ENCODE measurements at regions not wholly inside any gene's neighbourhood (a gene's known extent, or its start where the extent isn't known, plus 50 kb on each side); places are given as distances from the start of the nearest gene placed in this dataset.

GRCh38 chr5:123835421-123835820 lies 323.4 kb downstream of the CSNK1G3 start:
- H3K4me3 ChIP-seq (ENCODE audit: low read length): no peak overlapping the region
- H3K9me3 ChIP-seq (replicated peaks; ENCODE audit: control insufficient read depth, low read depth, low read length): no peaks in the 10 kb centered on the region
- no peak overlapping the region for H3K27ac ChIP-seq (ENCODE audit: low read length)
- 52% methylated on average over 3 of the region's 4 CpGs for WGBS (ENCODE audit: insufficient coverage)
- DNase-seq: no peak
- H3K27me3 ChIP-seq (ENCODE audit: control insufficient read depth, insufficient read depth, low read length): no peaks in the 10 kb centered on the region
- no peaks in the 10 kb centered on the region for H3K36me3 ChIP-seq (ENCODE audit: control insufficient read depth, insufficient read depth, low read length)
- no peaks in the 10 kb centered on the region for H3K4me1 ChIP-seq (ENCODE audit: control insufficient read depth, insufficient read depth, low read length)

- no CpG with 5 or more reads among the region's 2 CpGs for WGBS (ENCODE audit: insufficient coverage)
- Histone ChIP-seq H3K4me1 (ENCODE audit: control insufficient read depth, insufficient read depth, low read length) (no peaks in the 10 kb centered on the region), H3K27me3 (ENCODE audit: control insufficient read depth, insufficient read depth, low read length) (no peaks in the 10 kb centered on the region), H3K27ac (ENCODE audit: low read length) (no peak overlapping the region), H3K4me3 (ENCODE audit: low read length) (no peak overlapping the region), H3K36me3 (ENCODE audit: control insufficient read depth, insufficient read depth, low read length) (no peaks in the 10 kb centered on the region), H3K9me3 (replicated peaks; ENCODE audit: control insufficient read depth, low read depth, low read length) (peaks cover 2% of the 10 kb centered on the region)
- no peak for DNase-seq
Observed at GRCh38 chr5:123830575-123830974, 318.6 kb downstream of the CSNK1G3 start.

- no peak for DNase-seq
- no peaks in the 10 kb centered on the region for H3K4me1 ChIP-seq (ENCODE audit: control insufficient read depth, insufficient read depth, low read length)
- H3K9me3 ChIP-seq (replicated peaks; ENCODE audit: control insufficient read depth, low read depth, low read length): peaks cover 2% of the 10 kb centered on the region
- H3K4me3 ChIP-seq (ENCODE audit: low read length): no peak overlapping the region
- H3K27ac ChIP-seq (ENCODE audit: low read length): no peak overlapping the region
- no peaks in the 10 kb centered on the region for H3K36me3 ChIP-seq (ENCODE audit: control insufficient read depth, insufficient read depth, low read length)
- no CpG with 5 or more reads among the region's 2 CpGs for WGBS (ENCODE audit: insufficient coverage)
- no peaks in the 10 kb centered on the region for H3K27me3 ChIP-seq (ENCODE audit: control insufficient read depth, insufficient read depth, low read length)
Observed at GRCh38 chr5:123827811-123828210, 315.8 kb downstream of the CSNK1G3 start.

GRCh38 chr5:123819833-123820232 lies 307.9 kb downstream of the CSNK1G3 start:
- Histone ChIP-seq H3K27me3 (ENCODE audit: control insufficient read depth, insufficient read depth, low read length) (no peaks in the 10 kb centered on the region), H3K27ac (ENCODE audit: low read length) (no peak overlapping the region), H3K9me3 (replicated peaks; ENCODE audit: control insufficient read depth, low read depth, low read length) (no peaks in the 10 kb centered on the region), H3K4me3 (ENCODE audit: low read length) (no peak overlapping the region), H3K36me3 (ENCODE audit: control insufficient read depth, insufficient read depth, low read length) (no peaks in the 10 kb centered on the region), H3K4me1 (ENCODE audit: control insufficient read depth, insufficient read depth, low read length) (peaks cover 2% of the 10 kb centered on the region)
- WGBS (ENCODE audit: insufficient coverage): 51% methylated on average over 2 of the region's 4 CpGs
- DNase-seq: peak; percentile 41

GRCh38 chr5:123819386-123819785 lies 307.4 kb downstream of the CSNK1G3 start:
- Histone ChIP-seq H3K4me1 (ENCODE audit: control insufficient read depth, insufficient read depth, low read length) (peaks cover 2% of the 10 kb centered on the region), H3K36me3 (ENCODE audit: control insufficient read depth, insufficient read depth, low read length) (no peaks in the 10 kb centered on the region), H3K9me3 (replicated peaks; ENCODE audit: control insufficient read depth, low read depth, low read length) (no peaks in the 10 kb centered on the region), H3K27me3 (ENCODE audit: control insufficient read depth, insufficient read depth, low read length) (no peaks in the 10 kb centered on the region), H3K27ac (ENCODE audit: low read length) (no peak overlapping the region), H3K4me3 (ENCODE audit: low read length) (no peak overlapping the region)
- 60% methylated on average over 1 of the region's 3 CpGs for WGBS (ENCODE audit: insufficient coverage)
- no peak for DNase-seq

GRCh38 chr5:123817267-123817666 lies 305.3 kb downstream of the CSNK1G3 start:
- peaks cover 6% of the 10 kb centered on the region for H3K4me1 ChIP-seq (ENCODE audit: control insufficient read depth, insufficient read depth, low read length)
- H3K27ac ChIP-seq (ENCODE audit: low read length): no peak overlapping the region
- no peaks in the 10 kb centered on the region for H3K9me3 ChIP-seq (replicated peaks; ENCODE audit: control insufficient read depth, low read depth, low read length)
- no peaks in the 10 kb centered on the region for H3K27me3 ChIP-seq (ENCODE audit: control insufficient read depth, insufficient read depth, low read length)
- H3K4me3 ChIP-seq (ENCODE audit: low read length): no peak overlapping the region
- WGBS (ENCODE audit: insufficient coverage): no CpG with 5 or more reads among the region's 2 CpGs
- H3K36me3 ChIP-seq (ENCODE audit: control insufficient read depth, insufficient read depth, low read length): no peaks in the 10 kb centered on the region
- DNase-seq: no peak

GRCh38 chr5:123814801-123815470 lies 303.0 kb downstream of the CSNK1G3 start:
- peak; percentile 49 for DNase-seq

GRCh38 chr5:123813937-123814624 lies 302.1 kb downstream of the CSNK1G3 start:
- peaks cover 20% of the 10 kb centered on the region for H3K4me1 ChIP-seq (ENCODE audit: control insufficient read depth, insufficient read depth, low read length)
- no peaks in the 10 kb centered on the region for H3K9me3 ChIP-seq (replicated peaks; ENCODE audit: control insufficient read depth, low read depth, low read length)
- H3K27me3 ChIP-seq (ENCODE audit: control insufficient read depth, insufficient read depth, low read length): no peaks in the 10 kb centered on the region
- no peaks in the 10 kb centered on the region for H3K36me3 ChIP-seq (ENCODE audit: control insufficient read depth, insufficient read depth, low read length)
- WGBS (ENCODE audit: insufficient coverage): 100% methylated on average over 1 of the region's 10 CpGs
- peak overlapping the region; percentile 68 for H3K27ac ChIP-seq (ENCODE audit: low read length)
- no peak overlapping the region for H3K4me3 ChIP-seq (ENCODE audit: low read length)
- DNase-seq: peak; percentile 58

More at GRCh38 chr5:123814801-123815470, 303.0 kb downstream of the CSNK1G3 start:
- H3K4me3 ChIP-seq (ENCODE audit: low read length): no peak overlapping the region
- no peaks in the 10 kb centered on the region for H3K27me3 ChIP-seq (ENCODE audit: control insufficient read depth, insufficient read depth, low read length)
- no CpG with 5 or more reads among the region's 8 CpGs for WGBS (ENCODE audit: insufficient coverage)
- H3K36me3 ChIP-seq (ENCODE audit: control insufficient read depth, insufficient read depth, low read length): no peaks in the 10 kb centered on the region
- H3K27ac ChIP-seq (ENCODE audit: low read length): peak overlapping the region; percentile 68
- peaks cover 16% of the 10 kb centered on the region for H3K4me1 ChIP-seq (ENCODE audit: control insufficient read depth, insufficient read depth, low read length)
- no peaks in the 10 kb centered on the region for H3K9me3 ChIP-seq (replicated peaks; ENCODE audit: control insufficient read depth, low read depth, low read length)

GRCh38 chr5:123813264-123813663 lies 301.3 kb downstream of the CSNK1G3 start:
- Histone ChIP-seq H3K4me1 (ENCODE audit: control insufficient read depth, insufficient read depth, low read length) (peaks cover 21% of the 10 kb centered on the region), H3K27ac (ENCODE audit: low read length) (no peak overlapping the region), H3K27me3 (ENCODE audit: control insufficient read depth, insufficient read depth, low read length) (no peaks in the 10 kb centered on the region), H3K9me3 (replicated peaks; ENCODE audit: control insufficient read depth, low read depth, low read length) (no peaks in the 10 kb centered on the region), H3K4me3 (ENCODE audit: low read length) (no peak overlapping the region), H3K36me3 (ENCODE audit: control insufficient read depth, insufficient read depth, low read length) (no peaks in the 10 kb centered on the region)
- DNase-seq: no peak
- 100% methylated on average over 1 of the region's 3 CpGs for WGBS (ENCODE audit: insufficient coverage)

- H3K4me3 ChIP-seq (ENCODE audit: low read length): no peak overlapping the region
- no peaks in the 10 kb centered on the region for H3K36me3 ChIP-seq (ENCODE audit: control insufficient read depth, insufficient read depth, low read length)
- H3K9me3 ChIP-seq (replicated peaks; ENCODE audit: control insufficient read depth, low read depth, low read length): no peaks in the 10 kb centered on the region
- no peak for DNase-seq
- no CpG with 5 or more reads among the region's 2 CpGs for WGBS (ENCODE audit: insufficient coverage)
- no peaks in the 10 kb centered on the region for H3K27me3 ChIP-seq (ENCODE audit: control insufficient read depth, insufficient read depth, low read length)
- peaks cover 21% of the 10 kb centered on the region for H3K4me1 ChIP-seq (ENCODE audit: control insufficient read depth, insufficient read depth, low read length)
- H3K27ac ChIP-seq (ENCODE audit: low read length): no peak overlapping the region
Observed at GRCh38 chr5:123811831-123812230, 299.9 kb downstream of the CSNK1G3 start.

Data from muscle of leg (tissue), 3 donors.